Lung (tissue), 11 donors: ENCODE measurements at regions not wholly inside any gene's neighbourhood (a gene's known extent, or its start where the extent isn't known, plus 50 kb on each side); places are given as distances from the start of the nearest gene placed in this dataset.
"Not testable (repeated sequence)": the region's sequence is repeated elsewhere in the genome, so short reads cannot be mapped to it uniquely, and the experiment has no call there.

Source experiments
- ATAC-seq: fragments of 200-7000 bp; cut with Tn5 transposase; one replicate; pipeline ENCODE4 v1.9.1; 2020; ENCODE audit warnings: moderate number of reproducible peaks; ENCODE audit not compliant: insufficient read depth, low FRiP score
- DNase-seq, 3 donors: peaks; one replicate each; pipeline ENCODE4 v3.0.0-alpha.2; 2013 to 2017
- H3K27ac ChIP-seq, 2 donors: one replicate each; pipeline ENCODE4 v1.5.1; 2013; ENCODE audit warnings: mild to moderate bottlenecking in 2 of 2, moderate library complexity in 2 of 2, control low read depth in 1 of 2, inconsistent platforms in 1 of 2, low read depth in 1 of 2, low read length in 1 of 2
- H3K27me3 ChIP-seq, 3 donors: one replicate each; pipeline ENCODE4 v1.5.1; 2013; ENCODE audit warnings: low read length in 2 of 3; ENCODE audit not compliant: control insufficient read depth in 3 of 3, insufficient read depth in 3 of 3
- H3K36me3 ChIP-seq, 4 donors: one replicate each; pipeline ENCODE4 v1.5.1; 2013; ENCODE audit warnings: low read length in 4 of 4, mild to moderate bottlenecking in 1 of 4, moderate library complexity in 1 of 4; ENCODE audit not compliant: control insufficient read depth in 4 of 4, insufficient read depth in 4 of 4
- H3K4me1 ChIP-seq, 5 donors: one replicate each; pipeline ENCODE4 v1.5.1; 2013; ENCODE audit warnings: low read length in 5 of 5, mild to moderate bottlenecking in 2 of 5, moderate library complexity in 1 of 5; ENCODE audit not compliant: control insufficient read depth in 5 of 5, insufficient read depth in 5 of 5
- H3K4me3 ChIP-seq: one replicate; pipeline ENCODE4 v1.5.1; 2013; ENCODE audit warnings: mild to moderate bottlenecking, control low read depth, moderate library complexity
- H3K9ac ChIP-seq, 2 donors: one replicate each; pipeline ENCODE4 v1.5.1; 2013; ENCODE audit warnings: low read length in 2 of 2, control low read depth in 1 of 2; ENCODE audit not compliant: insufficient read depth in 1 of 2
- H3K9me3 ChIP-seq, 4 donors: one replicate each; pipeline ENCODE4 v1.5.1; 2013; ENCODE audit warnings: low read length in 3 of 4, mild to moderate bottlenecking in 1 of 4, moderate library complexity in 1 of 4; ENCODE audit not compliant: control insufficient read depth in 4 of 4, insufficient read depth in 3 of 4
- CTCF ChIP-seq: IDR thresholded peaks from 2 replicates; pipeline ENCODE4 v1.5.1; 2012; ENCODE audit warnings: mild to moderate bottlenecking; ENCODE audit errors: control extremely low read depth, extremely low read depth
- WGBS, 2 donors: extraction: QIAGEN DNeasy Blood & Tissue Kit; methylation state at CpG; one replicate each; pipeline ENCODE4 v1.1.7; 2013; 5-methylcytosine and 5-hydroxymethylcytosine counted together
- donor health status: control.
- donor health status: control.
- donor health status: Bipolar disorder and iron deficiency.
- donor health status: healthy.
- donor health status: DM: yes; HTN: yes; CAD: no.

GRCh38 chr5:85472749-85473148 lies 1088.1 kb upstream of the EDIL3 start:
- H3K27me3 ChIP-seq, result no peaks in the 10 kb centered on the region
- H3K9me3 ChIP-seq, result peaks cover 0 to 2% (median 0%) of the 10 kb centered on the region in 4 donors
- no peak for ATAC-seq
- H3K27ac ChIP-seq, result no peak overlapping the region
- no peak overlapping the region for H3K9ac ChIP-seq
- TF ChIP-seq CTCF, result no peak
- H3K4me1 ChIP-seq, result no peaks in the 10 kb centered on the region
- H3K4me3 ChIP-seq, result no peak overlapping the region
- no peaks in the 10 kb centered on the region for H3K36me3 ChIP-seq
- no peak for DNase-seq

GRCh38 chr5:85475151-85475550 lies 1090.5 kb upstream of the EDIL3 start:
- H3K9me3 ChIP-seq, ATAC-seq, H3K27ac ChIP-seq, DNase-seq, H3K36me3 ChIP-seq, H3K4me1 ChIP-seq, H3K4me3 ChIP-seq, H3K9ac ChIP-seq, H3K27me3 ChIP-seq: not testable (repeated sequence)
- 69 to 77% methylated on average over 4 of the region's 4 CpGs for WGBS, 2 donors

- Histone ChIP-seq H3K36me3 (no peaks in the 10 kb centered on the region), H3K4me1 (no peaks in the 10 kb centered on the region), H3K27ac (no peak overlapping the region), H3K9me3 (no peaks in the 10 kb centered on the region), H3K27me3 (no peaks in the 10 kb centered on the region), H3K4me3 (no peak overlapping the region), H3K9ac (no peak overlapping the region)
- DNase-seq (no peak), ATAC-seq (no peak)
- no peak for TF ChIP-seq CTCF
Observed at GRCh38 chr5:85476617-85477016, 1091.9 kb upstream of the EDIL3 start.

GRCh38 chr5:85479849-85480248 lies 1095.2 kb upstream of the EDIL3 start:
- Histone ChIP-seq H3K9ac (no peak overlapping the region), H3K36me3 (no peaks in the 10 kb centered on the region), H3K27ac (no peak overlapping the region), H3K4me3 (no peak overlapping the region), H3K4me1 (no peaks in the 10 kb centered on the region), H3K9me3 (peaks cover 0 to under 1% (median 0%) of the 10 kb centered on the region in 4 donors), H3K27me3 (no peaks in the 10 kb centered on the region)
- no peak for TF ChIP-seq CTCF
- 73 to 92% methylated on average over 3 to 4 of the region's 4 CpGs for WGBS, 2 donors
- no peak for DNase-seq
- no peak for ATAC-seq
